ENCODE measurements at regions not wholly inside any gene's neighbourhood (a gene's known extent, or its start where the extent isn't known, plus 50 kb on each side); places are given as distances from the start of the nearest gene placed in this dataset.

DNA sequence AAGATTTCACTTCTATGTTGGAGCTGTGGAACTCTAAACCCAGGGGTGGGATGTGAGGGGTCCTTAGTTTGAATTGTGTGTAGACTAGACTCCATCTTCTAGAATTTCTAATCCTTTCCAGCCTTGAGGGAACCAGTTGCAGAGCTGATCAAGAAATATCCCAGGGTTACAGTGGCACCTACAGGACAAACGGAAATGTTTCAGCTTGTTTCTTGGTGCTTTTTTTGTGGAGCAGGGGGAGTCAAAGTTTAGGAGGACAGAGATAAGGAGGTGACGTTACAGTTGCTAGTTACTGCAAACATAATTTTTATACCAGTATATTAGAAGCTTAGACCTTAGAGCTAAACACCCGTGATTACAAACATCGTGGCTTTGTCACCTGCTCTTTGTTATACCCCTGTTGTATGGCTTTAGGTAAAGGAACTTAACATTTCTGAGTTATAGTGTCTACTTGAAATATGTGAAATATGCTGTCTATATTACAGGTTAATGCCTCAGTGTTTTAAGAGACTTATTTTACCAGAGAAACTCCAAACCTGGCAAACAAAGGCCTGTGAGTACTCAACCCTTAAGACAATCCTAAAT lies 84.5 kb upstream of the DYNC1I1 start:
- H3K4me1 Mint-ChIP-seq (ENCODE audit: low read depth, unreplicated experiment), result peaks cover 12% of the 10 kb centered on the region
- no peak for DNase-seq

GRCh38 chr7:95686109-95686508 lies 86.2 kb upstream of the DYNC1I1 start:
- Mint-ChIP-seq H3K27me3 (ENCODE audit: unreplicated experiment) (no peaks in the 10 kb centered on the region), H3K36me3 (ENCODE audit: unreplicated experiment) (no peaks in the 10 kb centered on the region), H3K9me3 (ENCODE audit: unreplicated experiment) (no peaks in the 10 kb centered on the region), H3K4me1 (ENCODE audit: low read depth, unreplicated experiment) (peaks cover 6% of the 10 kb centered on the region), H3K4me3 (ENCODE audit: unreplicated experiment) (no peak overlapping the region), H3K27ac (ENCODE audit: unreplicated experiment) (no peak overlapping the region)
- TF ChIP-seq, protein P1, sequence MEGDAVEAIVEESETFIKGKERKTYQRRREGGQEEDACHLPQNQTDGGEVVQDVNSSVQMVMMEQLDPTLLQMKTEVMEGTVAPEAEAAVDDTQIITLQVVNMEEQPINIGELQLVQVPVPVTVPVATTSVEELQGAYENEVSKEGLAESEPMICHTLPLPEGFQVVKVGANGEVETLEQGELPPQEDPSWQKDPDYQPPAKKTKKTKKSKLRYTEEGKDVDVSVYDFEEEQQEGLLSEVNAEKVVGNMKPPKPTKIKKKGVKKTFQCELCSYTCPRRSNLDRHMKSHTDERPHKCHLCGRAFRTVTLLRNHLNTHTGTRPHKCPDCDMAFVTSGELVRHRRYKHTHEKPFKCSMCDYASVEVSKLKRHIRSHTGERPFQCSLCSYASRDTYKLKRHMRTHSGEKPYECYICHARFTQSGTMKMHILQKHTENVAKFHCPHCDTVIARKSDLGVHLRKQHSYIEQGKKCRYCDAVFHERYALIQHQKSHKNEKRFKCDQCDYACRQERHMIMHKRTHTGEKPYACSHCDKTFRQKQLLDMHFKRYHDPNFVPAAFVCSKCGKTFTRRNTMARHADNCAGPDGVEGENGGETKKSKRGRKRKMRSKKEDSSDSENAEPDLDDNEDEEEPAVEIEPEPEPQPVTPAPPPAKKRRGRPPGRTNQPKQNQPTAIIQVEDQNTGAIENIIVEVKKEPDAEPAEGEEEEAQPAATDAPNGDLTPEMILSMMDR (IDR thresholded peaks at IDR 0.05; ENCODE audit: partially characterized antibody, unreplicated experiment), result peak; percentile 36
- DNase-seq, result peak; percentile 26

More for the DNA sequence above, 84.5 kb upstream of the DYNC1I1 start:
- Mint-ChIP-seq H3K4me3 (ENCODE audit: unreplicated experiment) (no peak overlapping the region), H3K36me3 (ENCODE audit: unreplicated experiment) (no peaks in the 10 kb centered on the region), H3K27ac (ENCODE audit: unreplicated experiment) (no peak overlapping the region), H3K9me3 (ENCODE audit: unreplicated experiment) (no peaks in the 10 kb centered on the region), H3K27me3 (ENCODE audit: unreplicated experiment) (no peaks in the 10 kb centered on the region)
- TF ChIP-seq, protein P1 (IDR thresholded peaks at IDR 0.05; ENCODE audit: partially characterized antibody, unreplicated experiment), result peak; percentile 56

- DNase-seq, result no peak
- no peaks in the 10 kb centered on the region for H3K27me3 Mint-ChIP-seq (ENCODE audit: unreplicated experiment)
- no peaks in the 10 kb centered on the region for H3K36me3 Mint-ChIP-seq (ENCODE audit: unreplicated experiment)
- no peak overlapping the region for H3K4me3 Mint-ChIP-seq (ENCODE audit: unreplicated experiment)
- no peaks in the 10 kb centered on the region for H3K9me3 Mint-ChIP-seq (ENCODE audit: unreplicated experiment)
- H3K27ac Mint-ChIP-seq (ENCODE audit: unreplicated experiment), result no peak overlapping the region
- peaks cover 2% of the 10 kb centered on the region for H3K4me1 Mint-ChIP-seq (ENCODE audit: low read depth, unreplicated experiment)
- TF ChIP-seq, protein P1 (IDR thresholded peaks at IDR 0.05; ENCODE audit: partially characterized antibody, unreplicated experiment), result no peak
Measured at GRCh38 chr7:95684505-95684904, 87.8 kb upstream of the DYNC1I1 start.

DNA sequence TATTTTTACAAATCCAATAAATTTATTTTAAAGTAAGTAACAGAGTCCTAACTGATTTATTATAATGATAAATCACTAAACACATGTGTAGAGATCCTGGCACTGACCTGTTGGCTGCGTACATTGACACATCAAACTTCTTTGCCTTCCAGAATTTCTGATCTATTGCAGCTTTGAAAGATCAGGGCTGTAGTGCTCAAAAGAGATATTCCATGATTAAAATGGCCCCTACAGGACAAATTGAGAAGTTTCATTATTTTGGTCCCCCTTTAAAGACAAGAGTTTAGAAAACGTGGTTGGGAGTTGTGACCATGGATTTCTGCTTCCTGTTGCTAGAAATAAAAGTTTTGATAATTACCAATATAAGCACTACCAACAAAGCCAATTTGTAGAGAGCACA lies 87.7 kb upstream of the PDK4 start:
- DNase-seq, result no peak
- TF ChIP-seq, protein P1 (IDR thresholded peaks at IDR 0.05; ENCODE audit: partially characterized antibody, unreplicated experiment), result peak; percentile 61
- Mint-ChIP-seq H3K9me3 (ENCODE audit: unreplicated experiment) (no peaks in the 10 kb centered on the region), H3K4me1 (ENCODE audit: low read depth, unreplicated experiment) (peaks cover 1% of the 10 kb centered on the region), H3K36me3 (ENCODE audit: unreplicated experiment) (no peaks in the 10 kb centered on the region), H3K27me3 (ENCODE audit: unreplicated experiment) (no peaks in the 10 kb centered on the region), H3K4me3 (ENCODE audit: unreplicated experiment) (no peak overlapping the region), H3K27ac (ENCODE audit: unreplicated experiment) (no peak overlapping the region)

DNA sequence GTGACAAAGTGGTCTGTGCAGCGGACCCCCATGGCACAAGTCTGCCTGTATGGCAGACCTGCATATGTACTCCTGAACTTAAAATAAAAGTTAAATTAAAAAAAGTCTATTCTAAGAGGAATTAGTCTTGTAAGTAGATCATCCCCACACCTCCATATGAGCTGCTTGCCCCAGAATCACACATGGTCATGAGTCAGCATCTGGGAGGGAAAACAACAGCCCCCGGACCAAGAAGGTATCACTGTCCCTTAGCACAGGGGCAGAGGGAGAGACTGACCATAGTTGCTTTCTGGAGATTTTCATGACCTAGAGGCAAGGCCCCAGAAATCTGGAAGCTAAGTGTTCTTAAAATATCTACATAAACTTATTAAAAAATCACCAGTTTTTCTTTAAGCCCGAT lies 86.6 kb upstream of the PDK4 start:
- no peak overlapping the region for H3K4me3 Mint-ChIP-seq (ENCODE audit: unreplicated experiment)
- no peak for DNase-seq
- no peaks in the 10 kb centered on the region for H3K36me3 Mint-ChIP-seq (ENCODE audit: unreplicated experiment)
- H3K27ac Mint-ChIP-seq (ENCODE audit: unreplicated experiment), result no peak overlapping the region
- H3K27me3 Mint-ChIP-seq (ENCODE audit: unreplicated experiment), result no peaks in the 10 kb centered on the region
- TF ChIP-seq, protein P1 (IDR thresholded peaks at IDR 0.05; ENCODE audit: partially characterized antibody, unreplicated experiment), result no peak
- no peaks in the 10 kb centered on the region for H3K9me3 Mint-ChIP-seq (ENCODE audit: unreplicated experiment)
- no peaks in the 10 kb centered on the region for H3K4me1 Mint-ChIP-seq (ENCODE audit: low read depth, unreplicated experiment)
